HepG2 (cell line): ENCODE measurements at regions not wholly inside any gene's neighbourhood (a gene's known extent, or its start where the extent isn't known, plus 50 kb on each side); places are given as distances from the start of the nearest gene placed in this dataset.

ENCODE experiments used
- CEBPG ChIP-seq: IDR thresholded peaks from 2 replicates; pipeline ENCODE4 v1.6.1; 2016
- CREM ChIP-seq, 2 experiments: sonication (generic) in 1 of 2; formaldehyde crosslinking in 1 of 2; IDR thresholded peaks; 2 replicates each; pipeline versions ENCODE4 v1.4.0 to v1.6.1; 2016 to 2020; ENCODE audit warnings: antibody characterized with exemption in 1 of 2, mild to moderate bottlenecking in 1 of 2, missing genetic modification reagents in 1 of 2
- FOXP1 ChIP-seq, 2 experiments: fragments of 450-650 bp in 1 of 2; IDR thresholded peaks; 2 replicates each; pipeline ENCODE4 v1.6.1; 2017 to 2018; ENCODE audit warnings: antibody characterized with exemption in 1 of 2
- GABPA ChIP-seq, 2 experiments: IDR thresholded peaks; 2 replicates each; pipeline ENCODE4 v1.6.1; 2011 to 2016; ENCODE audit warnings: low read depth in 2 of 2, low read length in 1 of 2, missing biosample characterization in 1 of 2, missing genetic modification characterization in 1 of 2
- MBD4 ChIP-seq: IDR thresholded peaks from 2 replicates; pipeline ENCODE4 v1.6.1; 2012; ENCODE audit warnings: low read length, inconsistent platforms, borderline replicate concordance
- SOX6 ChIP-seq, 2 experiments: fragments of 450-650 bp in 1 of 2; sonication (generic) in 1 of 2; formaldehyde crosslinking in 1 of 2; IDR thresholded peaks; 2 replicates each; pipeline versions ENCODE4 v1.4.0 to v1.6.1; 2017 to 2020; ENCODE audit warnings: antibody characterized with exemption in 1 of 2, mild to moderate bottlenecking in 1 of 2, missing genetic modification reagents in 1 of 2
- ZNF775 ChIP-seq: sonication (generic); formaldehyde crosslinking; IDR thresholded peaks from 2 replicates; pipeline ENCODE4 v1.4.0; 2020; ENCODE audit warnings: missing genetic modification reagents, mild to moderate bottlenecking, moderate library complexity, borderline replicate concordance
- TF ChIP-seq, protein P1 (sequence below), 2 experiments: sonication (generic) in 1 of 2; formaldehyde crosslinking in 1 of 2; IDR thresholded peaks; 2 replicates each; pipeline versions ENCODE4 v1.4.0 to v1.6.1; 2016 to 2020; ENCODE audit warnings: borderline replicate concordance in 1 of 2, low read depth in 1 of 2, mild to moderate bottlenecking in 1 of 2, missing genetic modification reagents in 1 of 2
- TF ChIP-seq, protein P2 (sequence below): sonication (generic); formaldehyde crosslinking; conservative IDR thresholded peaks from 2 replicates; pipeline ENCODE4 v1.4.0; 2020; ENCODE audit warnings: mild to moderate bottlenecking, missing genetic modification reagents, moderate library complexity
- TF ChIP-seq, protein P3 (sequence below): sonication (generic); formaldehyde crosslinking; IDR thresholded peaks from 2 replicates; pipeline ENCODE4 v1.5.0; 2020; ENCODE audit warnings: missing genetic modification reagents
- TF ChIP-seq, protein P4 (sequence below): sonication (generic); formaldehyde crosslinking; IDR thresholded peaks from 2 replicates; pipeline ENCODE4 v1.4.0; 2020; ENCODE audit warnings: missing genetic modification reagents, mild to moderate bottlenecking, borderline replicate concordance

DNA sequence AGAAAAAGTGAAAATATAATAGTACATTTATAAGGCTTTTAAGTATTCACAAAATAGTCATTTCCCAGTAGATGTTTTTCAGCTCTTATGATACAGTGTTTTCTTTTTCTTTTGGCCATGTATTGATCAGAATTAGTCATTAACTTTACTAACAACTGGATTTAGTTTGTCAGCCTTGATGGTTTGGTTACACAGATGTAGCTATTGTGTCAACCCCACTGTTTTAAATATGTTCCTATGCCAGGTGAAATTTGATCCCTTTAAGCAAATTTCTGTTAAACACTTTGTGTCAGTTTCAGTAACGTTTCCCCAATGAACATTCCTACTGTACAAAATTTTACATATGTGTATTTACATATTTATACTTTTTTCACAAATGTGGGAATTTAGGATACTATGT is 261.5 kb upstream of the STARD13 start (continued):
- TF ChIP-seq, protein P1, sequence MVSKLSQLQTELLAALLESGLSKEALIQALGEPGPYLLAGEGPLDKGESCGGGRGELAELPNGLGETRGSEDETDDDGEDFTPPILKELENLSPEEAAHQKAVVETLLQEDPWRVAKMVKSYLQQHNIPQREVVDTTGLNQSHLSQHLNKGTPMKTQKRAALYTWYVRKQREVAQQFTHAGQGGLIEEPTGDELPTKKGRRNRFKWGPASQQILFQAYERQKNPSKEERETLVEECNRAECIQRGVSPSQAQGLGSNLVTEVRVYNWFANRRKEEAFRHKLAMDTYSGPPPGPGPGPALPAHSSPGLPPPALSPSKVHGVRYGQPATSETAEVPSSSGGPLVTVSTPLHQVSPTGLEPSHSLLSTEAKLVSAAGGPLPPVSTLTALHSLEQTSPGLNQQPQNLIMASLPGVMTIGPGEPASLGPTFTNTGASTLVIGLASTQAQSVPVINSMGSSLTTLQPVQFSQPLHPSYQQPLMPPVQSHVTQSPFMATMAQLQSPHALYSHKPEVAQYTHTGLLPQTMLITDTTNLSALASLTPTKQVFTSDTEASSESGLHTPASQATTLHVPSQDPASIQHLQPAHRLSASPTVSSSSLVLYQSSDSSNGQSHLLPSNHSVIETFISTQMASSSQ (IDR thresholded peaks at IDR 0.05; ENCODE audit: low read depth): peak; percentile 18; the same call in 1 of the 2 replicates
- TF ChIP-seq, protein P1 (CRISPR knock-in tag; IDR thresholded peaks at IDR 0.05; ENCODE audit: borderline replicate concordance): no peak
- TF ChIP-seq ZNF775 (CRISPR knock-in tag) (no peak), MBD4 (no peak), FOXP1 (IDR thresholded peaks at IDR 0.05) (no peak), FOXP1 (CRISPR knock-in tag; IDR thresholded peaks at IDR 0.05) (0 out of 2 replicates have a peak, but pooled peaks have one; percentile 13), CREM (IDR thresholded peaks at IDR 0.05) (0 out of 2 replicates have a peak, but pooled peaks have one; percentile 20), CREM (CRISPR knock-in tag; IDR thresholded peaks at IDR 0.05) (no peak), GABPA (IDR thresholded peaks at IDR 0.05; ENCODE audit: low read depth, low read length) (no peak), GABPA (CRISPR knock-in tag; IDR thresholded peaks at IDR 0.05; ENCODE audit: low read depth) (no peak), SOX6 (IDR thresholded peaks at IDR 0.05) (no peak), SOX6 (CRISPR knock-in tag; IDR thresholded peaks at IDR 0.05) (peak; percentile 55; the same call in 1 of the 2 replicates), CEBPG (CRISPR knock-in tag) (no peak)
- TF ChIP-seq, protein P2, sequence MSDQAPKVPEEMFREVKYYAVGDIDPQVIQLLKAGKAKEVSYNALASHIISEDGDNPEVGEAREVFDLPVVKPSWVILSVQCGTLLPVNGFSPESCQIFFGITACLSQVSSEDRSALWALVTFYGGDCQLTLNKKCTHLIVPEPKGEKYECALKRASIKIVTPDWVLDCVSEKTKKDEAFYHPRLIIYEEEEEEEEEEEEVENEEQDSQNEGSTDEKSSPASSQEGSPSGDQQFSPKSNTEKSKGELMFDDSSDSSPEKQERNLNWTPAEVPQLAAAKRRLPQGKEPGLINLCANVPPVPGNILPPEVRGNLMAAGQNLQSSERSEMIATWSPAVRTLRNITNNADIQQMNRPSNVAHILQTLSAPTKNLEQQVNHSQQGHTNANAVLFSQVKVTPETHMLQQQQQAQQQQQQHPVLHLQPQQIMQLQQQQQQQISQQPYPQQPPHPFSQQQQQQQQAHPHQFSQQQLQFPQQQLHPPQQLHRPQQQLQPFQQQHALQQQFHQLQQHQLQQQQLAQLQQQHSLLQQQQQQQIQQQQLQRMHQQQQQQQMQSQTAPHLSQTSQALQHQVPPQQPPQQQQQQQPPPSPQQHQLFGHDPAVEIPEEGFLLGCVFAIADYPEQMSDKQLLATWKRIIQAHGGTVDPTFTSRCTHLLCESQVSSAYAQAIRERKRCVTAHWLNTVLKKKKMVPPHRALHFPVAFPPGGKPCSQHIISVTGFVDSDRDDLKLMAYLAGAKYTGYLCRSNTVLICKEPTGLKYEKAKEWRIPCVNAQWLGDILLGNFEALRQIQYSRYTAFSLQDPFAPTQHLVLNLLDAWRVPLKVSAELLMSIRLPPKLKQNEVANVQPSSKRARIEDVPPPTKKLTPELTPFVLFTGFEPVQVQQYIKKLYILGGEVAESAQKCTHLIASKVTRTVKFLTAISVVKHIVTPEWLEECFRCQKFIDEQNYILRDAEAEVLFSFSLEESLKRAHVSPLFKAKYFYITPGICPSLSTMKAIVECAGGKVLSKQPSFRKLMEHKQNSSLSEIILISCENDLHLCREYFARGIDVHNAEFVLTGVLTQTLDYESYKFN: peak; percentile 53
- TF ChIP-seq, protein P3, sequence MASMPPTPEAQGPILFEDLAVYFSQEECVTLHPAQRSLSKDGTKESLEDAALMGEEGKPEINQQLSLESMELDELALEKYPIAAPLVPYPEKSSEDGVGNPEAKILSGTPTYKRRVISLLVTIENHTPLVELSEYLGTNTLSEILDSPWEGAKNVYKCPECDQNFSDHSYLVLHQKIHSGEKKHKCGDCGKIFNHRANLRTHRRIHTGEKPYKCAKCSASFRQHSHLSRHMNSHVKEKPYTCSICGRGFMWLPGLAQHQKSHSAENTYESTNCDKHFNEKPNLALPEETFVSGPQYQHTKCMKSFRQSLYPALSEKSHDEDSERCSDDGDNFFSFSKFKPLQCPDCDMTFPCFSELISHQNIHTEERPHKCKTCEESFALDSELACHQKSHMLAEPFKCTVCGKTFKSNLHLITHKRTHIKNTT: no peak
- TF ChIP-seq, protein P4, sequence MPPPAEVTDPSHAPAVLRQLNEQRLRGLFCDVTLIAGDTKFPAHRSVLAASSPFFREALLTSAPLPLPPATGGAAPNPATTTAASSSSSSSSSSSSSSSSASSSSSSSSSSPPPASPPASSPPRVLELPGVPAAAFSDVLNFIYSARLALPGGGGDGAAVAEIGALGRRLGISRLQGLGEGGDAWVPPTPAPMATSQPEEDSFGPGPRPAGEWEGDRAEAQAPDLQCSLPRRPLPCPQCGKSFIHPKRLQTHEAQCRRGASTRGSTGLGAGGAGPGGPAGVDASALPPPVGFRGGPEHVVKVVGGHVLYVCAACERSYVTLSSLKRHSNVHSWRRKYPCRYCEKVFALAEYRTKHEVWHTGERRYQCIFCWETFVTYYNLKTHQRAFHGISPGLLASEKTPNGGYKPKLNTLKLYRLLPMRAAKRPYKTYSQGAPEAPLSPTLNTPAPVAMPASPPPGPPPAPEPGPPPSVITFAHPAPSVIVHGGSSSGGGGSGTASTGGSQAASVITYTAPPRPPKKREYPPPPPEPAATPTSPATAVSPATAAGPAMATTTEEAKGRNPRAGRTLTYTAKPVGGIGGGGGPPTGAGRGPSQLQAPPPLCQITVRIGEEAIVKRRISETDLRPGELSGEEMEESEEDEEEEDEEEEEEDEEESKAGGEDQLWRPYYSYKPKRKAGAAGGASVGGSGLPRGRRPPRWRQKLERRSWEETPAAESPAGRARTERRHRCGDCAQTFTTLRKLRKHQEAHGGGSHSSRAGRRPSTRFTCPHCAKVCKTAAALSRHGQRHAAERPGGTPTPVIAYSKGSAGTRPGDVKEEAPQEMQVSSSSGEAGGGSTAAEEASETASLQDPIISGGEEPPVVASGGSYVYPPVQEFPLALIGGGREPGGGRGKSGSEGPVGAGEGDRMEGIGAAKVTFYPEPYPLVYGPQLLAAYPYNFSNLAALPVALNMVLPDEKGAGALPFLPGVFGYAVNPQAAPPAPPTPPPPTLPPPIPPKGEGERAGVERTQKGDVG (CRISPR knock-in tag): no peak
- TF ChIP-seq, all 625 proteins: peak for 8
